ENCODE measurements at regions not wholly inside any gene's neighbourhood (a gene's known extent, or its start where the extent isn't known, plus 50 kb on each side); places are given as distances from the start of the nearest gene placed in this dataset.

DNA sequence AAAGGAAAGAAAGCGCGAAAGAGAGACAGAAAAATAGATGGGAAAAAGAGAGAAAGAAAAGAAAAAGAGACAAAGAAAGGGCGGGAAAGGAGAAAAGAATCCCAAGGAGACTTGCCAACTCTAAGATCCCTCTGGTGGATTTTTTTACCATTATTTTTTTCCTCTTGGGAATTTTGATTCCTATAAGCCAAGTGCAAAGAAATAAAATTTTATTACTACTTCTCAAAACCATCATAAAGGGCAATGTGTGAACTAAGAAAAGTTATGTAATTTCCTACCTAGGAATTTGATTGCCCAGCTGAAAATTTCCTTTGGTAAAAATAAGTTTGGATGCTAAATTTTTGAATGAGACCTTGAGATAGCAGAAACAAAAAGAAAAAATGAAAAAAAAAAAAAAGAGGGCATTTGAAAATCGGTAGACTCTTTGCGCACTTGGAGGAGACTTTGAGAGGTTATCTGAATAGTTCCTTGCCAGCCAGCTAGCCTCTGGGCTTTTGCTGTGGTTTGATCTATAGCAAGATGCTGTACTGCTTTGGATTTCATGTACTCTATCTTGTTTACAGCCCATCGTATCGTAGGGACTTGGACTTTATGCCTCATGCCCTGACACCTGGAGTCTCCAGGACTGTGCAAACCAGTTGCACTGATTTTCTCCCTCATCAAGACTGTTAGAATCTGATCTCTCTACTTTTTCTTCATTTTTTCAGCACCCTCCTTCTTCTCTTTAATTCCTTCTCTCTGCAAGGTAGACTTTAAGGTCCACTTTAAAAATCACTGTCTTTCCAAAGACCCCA, 535.4 kb upstream of the MKI67 start:
- Histone ChIP-seq H4K20me1 (ENCODE audit: insufficient read depth, poor library complexity, severe bottlenecking) (no peaks in the 10 kb centered on the region), H3K27me3 (no peaks in the 10 kb centered on the region)

DNA sequence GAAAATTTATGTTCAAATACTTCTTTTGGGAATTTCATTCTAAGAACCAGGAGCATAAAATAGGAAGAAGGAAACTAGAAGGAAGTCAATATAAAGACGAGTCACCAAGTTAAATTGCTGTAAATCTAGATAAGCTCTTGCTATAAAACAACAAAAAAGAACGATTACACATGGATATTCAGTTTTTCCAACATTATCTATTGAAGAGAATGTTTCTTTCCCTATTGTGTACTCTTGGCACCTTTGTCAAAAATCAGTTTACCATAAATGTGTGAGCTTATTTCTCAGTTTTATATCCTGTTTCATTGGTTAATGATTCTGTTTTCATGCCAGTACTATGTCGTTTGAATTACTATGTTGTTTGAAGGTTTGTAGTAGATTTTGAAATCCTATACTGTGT, 536.3 kb upstream of the MKI67 start:
- Histone ChIP-seq H3K4me2 (no peak overlapping the region), H3K4me3 (no peak overlapping the region), H3K9me3 (ENCODE audit: low read depth) (no peaks in the 10 kb centered on the region), H3K36me3 (replicated peaks; ENCODE audit: insufficient read depth, low read depth) (no peaks in the 10 kb centered on the region), H3K27me3 (no peaks in the 10 kb centered on the region), H3K4me1 (ENCODE audit: insufficient read depth) (no peaks in the 10 kb centered on the region), H3K27ac (no peak overlapping the region), H3K79me2 (no peaks in the 10 kb centered on the region), H4K20me1 (ENCODE audit: insufficient read depth, poor library complexity, severe bottlenecking) (no peaks in the 10 kb centered on the region), H2AFZ (no peak overlapping the region), H3K9me2 (replicated peaks; ENCODE audit: insufficient read depth) (no peaks in the 10 kb centered on the region)
- no peak for DNase-seq (ENCODE audit: low spot score)
- TF ChIP-seq EZH2phosphoT487 (IDR thresholded peaks at IDR 0.05; ENCODE audit: low read depth, severe bottlenecking, unreplicated experiment) (no peak), EZH2 (IDR thresholded peaks at IDR 0.05; ENCODE audit: borderline replicate concordance) (no peak)
- TF ChIP-seq, protein P1, sequence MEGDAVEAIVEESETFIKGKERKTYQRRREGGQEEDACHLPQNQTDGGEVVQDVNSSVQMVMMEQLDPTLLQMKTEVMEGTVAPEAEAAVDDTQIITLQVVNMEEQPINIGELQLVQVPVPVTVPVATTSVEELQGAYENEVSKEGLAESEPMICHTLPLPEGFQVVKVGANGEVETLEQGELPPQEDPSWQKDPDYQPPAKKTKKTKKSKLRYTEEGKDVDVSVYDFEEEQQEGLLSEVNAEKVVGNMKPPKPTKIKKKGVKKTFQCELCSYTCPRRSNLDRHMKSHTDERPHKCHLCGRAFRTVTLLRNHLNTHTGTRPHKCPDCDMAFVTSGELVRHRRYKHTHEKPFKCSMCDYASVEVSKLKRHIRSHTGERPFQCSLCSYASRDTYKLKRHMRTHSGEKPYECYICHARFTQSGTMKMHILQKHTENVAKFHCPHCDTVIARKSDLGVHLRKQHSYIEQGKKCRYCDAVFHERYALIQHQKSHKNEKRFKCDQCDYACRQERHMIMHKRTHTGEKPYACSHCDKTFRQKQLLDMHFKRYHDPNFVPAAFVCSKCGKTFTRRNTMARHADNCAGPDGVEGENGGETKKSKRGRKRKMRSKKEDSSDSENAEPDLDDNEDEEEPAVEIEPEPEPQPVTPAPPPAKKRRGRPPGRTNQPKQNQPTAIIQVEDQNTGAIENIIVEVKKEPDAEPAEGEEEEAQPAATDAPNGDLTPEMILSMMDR (IDR thresholded peaks at IDR 0.05; ENCODE audit: poor library complexity): no peak
- WGBS (ENCODE audit: low lambda C conversion rate, missing lambda C conversion rate): 63% methylated on average over 3 of the region's 3 CpGs

More for the DNA sequence above, 535.4 kb upstream of the MKI67 start:
- Histone ChIP-seq H3K36me3 (replicated peaks; ENCODE audit: insufficient read depth, low read depth) (no peaks in the 10 kb centered on the region), H3K79me2 (no peaks in the 10 kb centered on the region), H3K9me2 (replicated peaks; ENCODE audit: insufficient read depth) (no peaks in the 10 kb centered on the region), H3K4me1 (ENCODE audit: insufficient read depth) (no peaks in the 10 kb centered on the region), H3K9me3 (ENCODE audit: low read depth) (no peaks in the 10 kb centered on the region), H3K4me2 (no peak overlapping the region), H2AFZ (no peak overlapping the region), H3K27ac (no peak overlapping the region), H3K4me3 (no peak overlapping the region)
- DNase-seq (ENCODE audit: low spot score): no peak
- TF ChIP-seq, protein P1 (IDR thresholded peaks at IDR 0.05; ENCODE audit: poor library complexity): no peak
- TF ChIP-seq EZH2 (IDR thresholded peaks at IDR 0.05; ENCODE audit: borderline replicate concordance) (no peak), EZH2phosphoT487 (IDR thresholded peaks at IDR 0.05; ENCODE audit: low read depth, severe bottlenecking, unreplicated experiment) (no peak)
- WGBS (ENCODE audit: low lambda C conversion rate, missing lambda C conversion rate): 83% methylated on average over 7 of the region's 7 CpGs

DNA sequence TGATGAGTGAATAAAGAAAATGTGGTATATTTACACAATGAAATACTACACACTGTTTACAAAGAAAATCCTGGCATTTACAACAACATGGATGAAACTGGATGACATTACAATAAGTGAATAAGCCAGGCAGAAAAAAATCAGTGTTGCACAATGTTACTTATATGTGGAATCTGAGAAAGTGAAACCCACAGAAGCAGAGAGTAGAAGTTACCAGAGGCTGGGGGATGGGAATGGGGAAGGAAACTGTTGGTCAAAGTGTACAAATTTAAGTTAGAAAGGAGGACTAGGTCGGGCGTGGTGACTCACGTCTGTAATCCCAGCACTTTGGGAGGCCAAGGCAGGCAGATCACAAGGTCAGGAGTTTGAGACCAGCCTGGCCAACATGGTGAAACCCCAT, 538.5 kb upstream of the MKI67 start:
- no peak overlapping the region for H3K4me2 ChIP-seq
- TF ChIP-seq EZH2phosphoT487 (IDR thresholded peaks at IDR 0.05; ENCODE audit: low read depth, severe bottlenecking, unreplicated experiment) (no peak), EZH2 (IDR thresholded peaks at IDR 0.05; ENCODE audit: borderline replicate concordance) (no peak)
- TF ChIP-seq, protein P1 (IDR thresholded peaks at IDR 0.05; ENCODE audit: poor library complexity): no peak
- H3K4me3 ChIP-seq: no peak overlapping the region
- H3K4me1 ChIP-seq (ENCODE audit: insufficient read depth): no peaks in the 10 kb centered on the region
- H2AFZ ChIP-seq: no peak overlapping the region
- no peak for DNase-seq (ENCODE audit: low spot score)
- no peaks in the 10 kb centered on the region for H3K27me3 ChIP-seq
- WGBS (ENCODE audit: low lambda C conversion rate, missing lambda C conversion rate): 79% methylated on average over 3 of the region's 3 CpGs
- H3K9me2 ChIP-seq (replicated peaks; ENCODE audit: insufficient read depth): no peaks in the 10 kb centered on the region
- H4K20me1 ChIP-seq (ENCODE audit: insufficient read depth, poor library complexity, severe bottlenecking): no peaks in the 10 kb centered on the region
- H3K36me3 ChIP-seq (replicated peaks; ENCODE audit: insufficient read depth, low read depth): no peaks in the 10 kb centered on the region
- no peaks in the 10 kb centered on the region for H3K9me3 ChIP-seq (ENCODE audit: low read depth)
- H3K79me2 ChIP-seq: no peaks in the 10 kb centered on the region
- no peak overlapping the region for H3K27ac ChIP-seq
